Activated CD8-positive, alpha-beta memory T cell treated with anti-CD3 and anti-CD28 coated beads, Interleukin-2, amount 10 ng/mL, durations not matched to agents 7 days and 5 days (primary cell): ENCODE measurements at regions not wholly inside any gene's neighbourhood (a gene's known extent, or its start where the extent isn't known, plus 50 kb on each side); places are given as distances from the start of the nearest gene placed in this dataset.

ENCODE experiments used
- ATAC-seq: fragments of 150-1000 bp; cut with Tn5 transposase; one replicate; pipeline ENCODE4 v1.10.0; 2021; ENCODE audit warnings: moderate library complexity
- CTCF ChIA-PET: fragments of 350-600 bp; sonication (Branson Sonifier 250); formaldehyde crosslinking; loops from one replicate; lab custom pipeline; 2021; ENCODE audit warnings: antibody characterized with exemption; lab: Charles Lee
- DNase-seq: peaks from one replicate; pipeline ENCODE4 v3.0.0-alpha.2; 2020
- H3K27ac Mint-ChIP-seq: one replicate; pipeline ENCODE4 v1.8.0; 2021; ENCODE audit warnings: mild to moderate bottlenecking, mixed read lengths
- H3K27me3 Mint-ChIP-seq: one replicate; pipeline ENCODE4 v1.8.0; 2021; ENCODE audit warnings: mixed read lengths
- H3K36me3 Mint-ChIP-seq: one replicate; pipeline ENCODE4 v1.8.0; 2021; ENCODE audit warnings: mild to moderate bottlenecking, mixed read lengths
- H3K4me1 Mint-ChIP-seq: one replicate; pipeline ENCODE4 v1.8.0; 2021; ENCODE audit warnings: mixed read lengths
- H3K4me3 Mint-ChIP-seq: one replicate; pipeline ENCODE4 v1.8.0; 2021; ENCODE audit warnings: mild to moderate bottlenecking, moderate library complexity, mixed read lengths
- H3K9me3 Mint-ChIP-seq: one replicate; pipeline ENCODE4 v1.8.0; 2022; ENCODE audit warnings: low read depth, mixed read lengths

- no peak overlapping the region for H3K4me3 Mint-ChIP-seq
- no peaks in the 10 kb centered on the region for H3K36me3 Mint-ChIP-seq
- no peaks in the 10 kb centered on the region for H3K4me1 Mint-ChIP-seq
- H3K9me3 Mint-ChIP-seq: peaks cover 9% of the 10 kb centered on the region
- DNase-seq (no peak), ATAC-seq (no peak)
- CTCF ChIA-PET: no interaction called here
- no peak overlapping the region for H3K27ac Mint-ChIP-seq
- H3K27me3 Mint-ChIP-seq: no peaks in the 10 kb centered on the region
Observed at GRCh38 chr16:35195864-35196216, 1736.4 kb downstream of the TP53TG3F start.

- Mint-ChIP-seq H3K4me1 (no peaks in the 10 kb centered on the region), H3K36me3 (no peaks in the 10 kb centered on the region), H3K27me3 (no peaks in the 10 kb centered on the region), H3K4me3 (no peak overlapping the region), H3K9me3 (peaks cover 11% of the 10 kb centered on the region), H3K27ac (no peak overlapping the region)
- CTCF ChIA-PET: no interaction called here
- DNase-seq: no peak
- no peak for ATAC-seq
Observed at GRCh38 chr16:35196313-35196712, 1736.9 kb downstream of the TP53TG3F start.

GRCh38 chr16:35197656-35198055, 1738.2 kb downstream of the TP53TG3F start:
- ATAC-seq (no peak), DNase-seq (no peak)
- Mint-ChIP-seq H3K36me3 (no peaks in the 10 kb centered on the region), H3K4me3 (no peak overlapping the region), H3K4me1 (no peaks in the 10 kb centered on the region), H3K27me3 (no peaks in the 10 kb centered on the region), H3K9me3 (peaks cover 13% of the 10 kb centered on the region), H3K27ac (no peak overlapping the region)
- CTCF ChIA-PET: no interaction called here

DNA sequence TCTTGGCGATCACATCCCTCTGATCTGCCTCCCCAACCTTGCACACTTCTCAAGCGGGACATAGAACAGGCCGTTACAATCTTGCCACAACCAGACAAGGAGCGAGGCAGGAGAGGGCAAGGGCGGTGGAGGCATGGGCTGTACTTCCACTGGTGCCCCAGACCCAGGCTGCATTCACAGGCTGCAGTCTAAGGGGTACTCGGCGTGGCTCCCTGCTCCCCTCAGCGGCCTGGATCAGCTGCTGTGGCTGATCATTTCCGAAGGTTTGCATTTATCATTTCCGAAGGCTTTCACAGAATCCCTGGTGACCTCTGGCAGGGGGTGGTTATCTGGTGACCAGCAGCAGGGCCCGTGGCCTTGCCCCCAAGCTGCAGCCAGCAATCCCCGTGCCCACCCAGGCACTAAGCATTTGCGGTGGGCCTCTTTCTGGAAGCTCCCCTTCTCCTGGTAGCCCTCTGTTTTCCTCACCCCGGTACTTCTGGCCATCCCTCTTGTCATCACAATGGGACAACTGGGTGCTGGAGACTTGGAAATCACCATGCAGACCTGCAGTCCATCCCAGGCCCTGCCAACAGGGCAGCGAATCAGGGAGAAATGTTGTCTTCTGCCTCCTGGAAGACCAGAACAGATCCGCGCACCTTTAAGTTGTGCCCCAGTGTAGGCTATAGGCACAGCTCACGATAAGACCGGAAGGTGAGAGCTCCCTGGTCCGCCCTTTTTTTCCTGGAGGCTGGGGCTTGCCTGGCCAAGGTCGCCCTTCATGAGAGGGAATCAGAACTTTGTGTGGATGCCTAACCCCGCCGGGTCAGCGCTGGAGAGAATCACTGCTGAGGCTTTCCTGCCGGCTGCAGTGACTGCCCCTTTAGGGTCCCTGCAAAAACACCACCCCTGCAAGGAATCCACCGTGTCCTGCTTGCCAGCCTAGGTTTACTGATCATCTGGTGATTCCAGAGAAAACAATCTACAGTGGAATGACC, 1739.1 kb downstream of the TP53TG3F start:
- ATAC-seq (no peak), DNase-seq (no peak)
- CTCF ChIA-PET: no interaction called here
- H3K36me3 Mint-ChIP-seq: no peaks in the 10 kb centered on the region
- H3K4me3 Mint-ChIP-seq: no peak overlapping the region
- no peak overlapping the region for H3K27ac Mint-ChIP-seq
- H3K27me3 Mint-ChIP-seq: no peaks in the 10 kb centered on the region
- no peaks in the 10 kb centered on the region for H3K4me1 Mint-ChIP-seq
- H3K9me3 Mint-ChIP-seq: peaks cover 15% of the 10 kb centered on the region

DNA sequence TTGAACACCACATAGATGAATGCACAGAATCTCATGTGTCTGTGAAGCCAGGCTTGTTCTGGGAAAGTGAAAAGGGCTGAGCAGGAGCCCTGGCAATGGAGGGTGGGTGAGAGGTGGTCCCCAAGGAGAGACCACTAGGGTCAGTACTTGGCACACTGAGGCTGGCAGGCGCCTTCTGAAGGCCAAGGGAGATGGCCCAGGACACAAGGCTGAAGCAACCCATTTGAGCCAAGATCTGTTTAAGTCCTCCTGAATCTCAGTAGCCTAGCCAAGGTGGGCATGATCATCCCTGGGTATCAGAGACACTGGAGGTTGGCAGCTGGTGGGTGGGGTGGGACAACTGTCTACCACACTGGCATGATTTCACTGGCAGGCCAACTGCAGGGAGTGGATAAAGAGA, 1741.2 kb downstream of the TP53TG3F start:
- Mint-ChIP-seq H3K27ac (no peak overlapping the region), H3K27me3 (no peaks in the 10 kb centered on the region), H3K4me1 (no peaks in the 10 kb centered on the region), H3K9me3 (peaks cover 16% of the 10 kb centered on the region), H3K4me3 (no peak overlapping the region), H3K36me3 (no peaks in the 10 kb centered on the region)
- CTCF ChIA-PET: no interaction called here
- DNase-seq: no peak
- no peak for ATAC-seq

GRCh38 chr16:35201151-35201550, 1741.7 kb downstream of the TP53TG3F start:
- Mint-ChIP-seq H3K9me3 (peaks cover 21% of the 10 kb centered on the region), H3K4me3 (no peak overlapping the region), H3K36me3 (no peaks in the 10 kb centered on the region), H3K4me1 (no peaks in the 10 kb centered on the region), H3K27ac (no peak overlapping the region), H3K27me3 (no peaks in the 10 kb centered on the region)
- ATAC-seq (no peak), DNase-seq (no peak)
- CTCF ChIA-PET: no interaction called here

GRCh38 chr16:35203636-35204035, 1744.2 kb downstream of the TP53TG3F start:
- DNase-seq (no peak), ATAC-seq (no peak)
- H3K27ac Mint-ChIP-seq: no peak overlapping the region
- no peak overlapping the region for H3K4me3 Mint-ChIP-seq
- no peaks in the 10 kb centered on the region for H3K27me3 Mint-ChIP-seq
- peaks cover 21% of the 10 kb centered on the region for H3K9me3 Mint-ChIP-seq
- CTCF ChIA-PET: no interaction called here
- H3K4me1 Mint-ChIP-seq: no peaks in the 10 kb centered on the region
- no peaks in the 10 kb centered on the region for H3K36me3 Mint-ChIP-seq

- ATAC-seq (no peak), DNase-seq (no peak)
- H3K4me3 Mint-ChIP-seq: no peak overlapping the region
- H3K4me1 Mint-ChIP-seq: no peaks in the 10 kb centered on the region
- H3K9me3 Mint-ChIP-seq: peaks cover 16% of the 10 kb centered on the region
- CTCF ChIA-PET: no interaction called here
- H3K27ac Mint-ChIP-seq: no peak overlapping the region
- H3K36me3 Mint-ChIP-seq: no peaks in the 10 kb centered on the region
- H3K27me3 Mint-ChIP-seq: no peaks in the 10 kb centered on the region
Observed at GRCh38 chr16:35207059-35207999, 1747.9 kb downstream of the TP53TG3F start.

- ATAC-seq (no peak), DNase-seq (no peak)
- H3K4me3 Mint-ChIP-seq: no peak overlapping the region
- no peaks in the 10 kb centered on the region for H3K4me1 Mint-ChIP-seq
- no peaks in the 10 kb centered on the region for H3K36me3 Mint-ChIP-seq
- no peaks in the 10 kb centered on the region for H3K27me3 Mint-ChIP-seq
- H3K27ac Mint-ChIP-seq: no peak overlapping the region
- peaks cover 16% of the 10 kb centered on the region for H3K9me3 Mint-ChIP-seq
- CTCF ChIA-PET: no interaction called here
Observed at GRCh38 chr16:35208001-35208935, 1748.9 kb downstream of the TP53TG3F start.

GRCh38 chr16:35210681-35211433, 1751.4 kb downstream of the TP53TG3F start:
- H3K27me3 Mint-ChIP-seq: no peaks in the 10 kb centered on the region
- H3K36me3 Mint-ChIP-seq: no peaks in the 10 kb centered on the region
- ATAC-seq: no peak
- H3K9me3 Mint-ChIP-seq: peaks cover 16% of the 10 kb centered on the region
- H3K27ac Mint-ChIP-seq: no peak overlapping the region
- CTCF ChIA-PET: no interaction called here
- DNase-seq: no peak
- no peaks in the 10 kb centered on the region for H3K4me1 Mint-ChIP-seq
- no peak overlapping the region for H3K4me3 Mint-ChIP-seq

DNA sequence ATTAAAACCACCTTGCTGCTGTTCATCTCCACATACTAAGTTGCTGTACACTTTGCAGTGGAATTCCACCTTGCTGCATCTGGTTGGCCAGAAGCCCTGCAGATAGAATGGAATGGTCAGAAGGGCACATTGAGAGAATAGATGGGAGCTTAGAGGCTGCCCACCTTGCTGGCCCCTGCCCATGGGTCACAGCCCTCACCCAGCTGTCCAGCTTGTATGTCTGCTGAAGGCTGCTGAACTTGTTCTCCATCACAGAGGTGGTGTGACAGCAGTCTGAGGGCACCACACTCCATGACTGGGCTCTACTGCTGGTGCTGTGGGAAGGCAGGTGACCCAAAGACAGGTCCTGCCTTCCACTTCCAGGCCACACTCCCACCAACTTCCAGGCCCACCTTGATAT, 1755.4 kb downstream of the TP53TG3F start:
- no peak for ATAC-seq
- peaks cover 16% of the 10 kb centered on the region for H3K9me3 Mint-ChIP-seq
- CTCF ChIA-PET: no interaction called here

GRCh38 chr16:35215287-35215686, 1755.9 kb downstream of the TP53TG3F start:
- Mint-ChIP-seq H3K27me3 (no peaks in the 10 kb centered on the region), H3K4me1 (no peaks in the 10 kb centered on the region), H3K36me3 (no peaks in the 10 kb centered on the region), H3K4me3 (no peak overlapping the region), H3K9me3 (peaks cover 16% of the 10 kb centered on the region), H3K27ac (no peak overlapping the region)
- CTCF ChIA-PET: no interaction called here
- no peak for ATAC-seq
- DNase-seq: no peak

More for the DNA sequence above, 1755.4 kb downstream of the TP53TG3F start:
- no peaks in the 10 kb centered on the region for H3K36me3 Mint-ChIP-seq
- no peaks in the 10 kb centered on the region for H3K4me1 Mint-ChIP-seq
- DNase-seq: no peak
- H3K4me3 Mint-ChIP-seq: no peak overlapping the region
- H3K27ac Mint-ChIP-seq: no peak overlapping the region
- no peaks in the 10 kb centered on the region for H3K27me3 Mint-ChIP-seq
